Endothelial cell of umbilical vein (primary cell): ENCODE measurements at regions not wholly inside any gene's neighbourhood (a gene's known extent, or its start where the extent isn't known, plus 50 kb on each side); places are given as distances from the start of the nearest gene placed in this dataset.
A peak's percentile ranks its signal among the peaks of the same experiment; 100 is the strongest.

Source experiments
- BruUV-seq: library from RNA; stranded (reverse); fragments of 400-500 nt; replicated peaks from 2 replicates; lab custom pipeline; 2021; lab: Mats Ljungman, UMichigan
- CTCF ChIA-PET: fragments of 300-600, 350-600 bp; sonication (Branson Sonifier 250); formaldehyde crosslinking; loops from one replicate; lab custom pipeline; 2021; ENCODE audit warnings: antibody characterized with exemption, inconsistent platforms; lab: Charles Lee
- POLR2A ChIA-PET: fragments of 300-600, 350-600 bp; sonication (Branson Sonifier 250); formaldehyde crosslinking; loops from one replicate; lab custom pipeline; 2021; ENCODE audit warnings: antibody characterized with exemption, inconsistent platforms; lab: Charles Lee
- DNase-seq: peaks from one replicate; pipeline ENCODE4 v3.0.0-alpha.2; 2011; ENCODE audit warnings: low read depth, low spot score
- FAIRE-seq: peaks from 2 replicates; lab custom pipeline; 2011; peaks lifted over from hg19 to GRCh38; lab: Jason Lieb, UNC
- H2AFZ ChIP-seq: 2 replicates; pipeline ENCODE4 v1.6.0; 2012; ENCODE audit warnings: low read depth, low read length, control low read depth, inconsistent platforms
- H3K27ac ChIP-seq: 2 replicates; pipeline ENCODE4 v1.5.1; 2011; ENCODE audit warnings: low read depth, mild to moderate bottlenecking, control low read depth, low read length, moderate library complexity; ENCODE audit not compliant: insufficient read depth
- H3K27me3 ChIP-seq, 2 experiments: 2 replicates each; pipeline versions ENCODE4 v1.6.0 to v1.6.1; 2011; ENCODE audit warnings: low read length in 2 of 2, mixed read lengths in 1 of 2; ENCODE audit not compliant: control insufficient read depth in 2 of 2, insufficient read depth in 2 of 2
- H3K36me3 ChIP-seq, 2 experiments: 2 replicates in 1 of 2; 3 replicates in 1 of 2; pipeline ENCODE4 v1.5.1; 2011; ENCODE audit warnings: low read length in 2 of 2, mild to moderate bottlenecking in 1 of 2, moderate library complexity in 1 of 2; ENCODE audit not compliant: control insufficient read depth in 2 of 2, insufficient read depth in 2 of 2; ENCODE audit errors: extremely low read depth in 1 of 2
- H3K4me1 ChIP-seq: 3 replicates; pipeline ENCODE4 v1.5.1; 2011; ENCODE audit warnings: mild to moderate bottlenecking, low read length; ENCODE audit not compliant: control insufficient read depth, insufficient read depth; ENCODE audit errors: extremely low read depth
- H3K4me2 ChIP-seq: 2 replicates; pipeline ENCODE4 v1.6.1; 2011; ENCODE audit warnings: low read length, control low read depth, mixed read lengths; ENCODE audit not compliant: insufficient read depth
- H3K4me3 ChIP-seq, 3 experiments: fragments of 200-600 bp in 1 of 3; sonication (generic), shearing (Covaris generic) in 1 of 3; replicated peaks in 1 of 3; 2 replicates each; pipeline ENCODE4 v1.5.1; 2011 to 2016; ENCODE audit warnings: control low read depth in 3 of 3, low read length in 3 of 3, mild to moderate bottlenecking in 2 of 3, inconsistent platforms in 1 of 3, low read depth in 1 of 3, moderate library complexity in 1 of 3; ENCODE audit not compliant: insufficient read depth in 1 of 3
- H3K79me2 ChIP-seq: 2 replicates; pipeline ENCODE4 v1.6.0; 2012; ENCODE audit warnings: low read length, inconsistent platforms; ENCODE audit not compliant: control insufficient read depth, insufficient read depth
- H3K9ac ChIP-seq: replicated peaks from 2 replicates; pipeline ENCODE3; 2011; ENCODE audit warnings: low read length, control low read depth; ENCODE audit not compliant: insufficient read depth; ENCODE audit errors: extremely low read depth
- H3K9me1 ChIP-seq: replicated peaks from 3 replicates; pipeline ENCODE4 v1.6.0; 2011; ENCODE audit warnings: mild to moderate bottlenecking, low read length; ENCODE audit not compliant: control insufficient read depth, insufficient read depth; ENCODE audit errors: extremely low read depth
- H3K9me3 ChIP-seq: replicated peaks from 2 replicates; pipeline ENCODE4 v1.5.1; 2012; ENCODE audit warnings: low read length, inconsistent platforms; ENCODE audit not compliant: control insufficient read depth, insufficient read depth
- H4K20me1 ChIP-seq: replicated peaks from 2 replicates; pipeline ENCODE3; 2011; ENCODE audit warnings: mild to moderate bottlenecking, low read length; ENCODE audit not compliant: control insufficient read depth, insufficient read depth; ENCODE audit errors: extremely low read depth
- CTCF ChIP-seq, 2 donors: IDR thresholded peaks; 1 replicate in 1 of 2; 2 replicates in 1 of 2; pipeline ENCODE4 v1.5.1; 2011; ENCODE audit warnings: low read length in 2 of 2, mild to moderate bottlenecking in 2 of 2, moderate library complexity in 2 of 2, control low read depth in 1 of 2, inconsistent platforms in 1 of 2, low read depth in 1 of 2; ENCODE audit not compliant: insufficient read depth in 1 of 2; ENCODE audit errors: extremely low read depth in 1 of 2
- EZH2 ChIP-seq: IDR thresholded peaks from 2 replicates; pipeline ENCODE4 v1.6.1; 2012; ENCODE audit warnings: borderline replicate concordance, low read depth, mild to moderate bottlenecking, moderate library complexity, low read length, inconsistent platforms; ENCODE audit not compliant: severe bottlenecking
- FOS ChIP-seq: IDR thresholded peaks from 2 replicates; pipeline ENCODE4 v1.6.1; 2011; ENCODE audit warnings: mild to moderate bottlenecking, low read length, moderate library complexity, borderline replicate concordance; ENCODE audit not compliant: insufficient read depth
- GATA2 ChIP-seq: IDR thresholded peaks from 2 replicates; pipeline ENCODE4 v1.7.0; 2011; ENCODE audit warnings: low read depth, mild to moderate bottlenecking, moderate library complexity, mixed read lengths, low read length; ENCODE audit not compliant: insufficient read length, insufficient read depth
- JUN ChIP-seq: IDR thresholded peaks from 2 replicates; pipeline ENCODE4 v1.6.1; 2011; ENCODE audit warnings: borderline replicate concordance, low read depth; ENCODE audit not compliant: insufficient read length, insufficient read depth
- POLR2A ChIP-seq: IDR thresholded peaks from 2 replicates; pipeline ENCODE4 v1.6.1; 2012; ENCODE audit warnings: low read depth, mild to moderate bottlenecking, control low read depth, low read length
- POLR2AphosphoS5 ChIP-seq: IDR thresholded peaks from 2 replicates; pipeline ENCODE4 v1.6.1; 2012; ENCODE audit warnings: low read depth, mild to moderate bottlenecking, control low read depth, low read length, moderate library complexity; ENCODE audit not compliant: insufficient read depth
- dilution Hi-C: fragments of 300-500 bp; cut with MboI; formaldehyde crosslinking; loops from one replicate; pipeline ENCODE4 v1.15.0; 2019; ENCODE audit warnings: low sequenced_read_pairs; ENCODE audit not compliant: extremely low pct_ligation_motif_present
- intact Hi-C: fragments of 100-400 bp; cut with micrococcal nuclease; formaldehyde crosslinking; loops from one replicate; pipeline ENCODE4 v1.10.0; 2022

- dilution Hi-C loops, result no loop called here
- no peaks in the 10 kb centered on the region for H4K20me1 ChIP-seq
- no peaks in the 10 kb centered on the region for H3K9me3 ChIP-seq
- H3K9ac ChIP-seq, result peak overlapping the region; percentile 63
- CTCF ChIA-PET, result no interaction called here
- H3K4me1 ChIP-seq, result peaks cover 3% of the 10 kb centered on the region
- BruUV-seq, result no TSS peak
- DNase-seq (peak; percentile 78), FAIRE-seq (no peak)
- H3K4me2 ChIP-seq, result peak overlapping the region; percentile 31
- intact Hi-C loops, result loop anchor here (1.0 kb wide), 2 partner anchors 18 to 344 kb away; no protein-coding TSS in a partner anchor
- H3K9me1 ChIP-seq, result no peaks in the 10 kb centered on the region
- no peak overlapping the region for H3K4me3 ChIP-seq
- POLR2A ChIA-PET, result no interaction called here
- TF ChIP-seq CTCF (IDR thresholded peaks at IDR 0.05; ENCODE audit: extremely low read depth in 1 of 2, insufficient read depth in 1 of 2, low read depth in 1 of 2, low read length in 2 of 2) (no peak), POLR2A (no peak), POLR2AphosphoS5 (no peak), GATA2 (no peak), FOS (peak; percentile 50), EZH2 (no peak), JUN (peak; percentile 90)
- peak overlapping the region; percentile 76 for H3K27ac ChIP-seq
- H2AFZ ChIP-seq, result no peak overlapping the region
- H3K27me3 ChIP-seq, result no peaks in the 10 kb centered on the region
- H3K79me2 ChIP-seq, result no peaks in the 10 kb centered on the region
- H3K36me3 ChIP-seq, result no peaks in the 10 kb centered on the region
Observed at GRCh38 chr3:95923496-95924210, 890.7 kb upstream of the EPHA6 start.
